CD14-positive monocyte (primary cell): ENCODE measurements at regions not wholly inside any gene's neighbourhood (a gene's known extent, or its start where the extent isn't known, plus 50 kb on each side); places are given as distances from the start of the nearest gene placed in this dataset.

Experiments used
- DNase-seq, 3 donors: peaks; one replicate each; pipeline ENCODE4 v3.0.0-alpha.2; 2011 to 2022
- H2AFZ ChIP-seq: 2 replicates; pipeline ENCODE4 v1.6.0; 2012; ENCODE audit warnings: mild to moderate bottlenecking, low read depth, low read length, inconsistent platforms; ENCODE audit not compliant: insufficient read depth, poor library complexity, severe bottlenecking
- H3K27ac ChIP-seq, 2 donors: 1 replicate in 1 of 2; 2 replicates in 1 of 2; pipeline ENCODE4 v1.5.1; 2012 to 2013; ENCODE audit warnings: low read length in 2 of 2, control low read depth in 1 of 2, inconsistent platforms in 1 of 2, low read depth in 1 of 2, mild to moderate bottlenecking in 1 of 2
- H3K27me3 ChIP-seq, 2 donors: one replicate each; pipeline versions ENCODE4 v1.6.0 to v1.6.1; 2011 to 2013; ENCODE audit warnings: low read length in 2 of 2; ENCODE audit not compliant: control insufficient read depth in 2 of 2, insufficient read depth in 2 of 2
- H3K36me3 ChIP-seq, 2 donors: replicated peaks in 1 of 2; 1 replicate in 1 of 2; 2 replicates in 1 of 2; pipeline versions ENCODE4 v1.5.1 to v1.6.1; 2012 to 2013; ENCODE audit warnings: low read length in 2 of 2, control low read depth in 1 of 2, inconsistent platforms in 1 of 2, mild to moderate bottlenecking in 1 of 2; ENCODE audit not compliant: insufficient read depth in 2 of 2, control insufficient read depth in 1 of 2
- H3K4me1 ChIP-seq, 2 donors: 1 replicate in 1 of 2; 2 replicates in 1 of 2; pipeline versions ENCODE4 v1.5.1 to v1.6.1; 2012 to 2013; ENCODE audit warnings: low read length in 2 of 2, control low read depth in 1 of 2, inconsistent platforms in 1 of 2, mild to moderate bottlenecking in 1 of 2, moderate library complexity in 1 of 2; ENCODE audit not compliant: insufficient read depth in 2 of 2, control insufficient read depth in 1 of 2
- H3K4me2 ChIP-seq: replicated peaks from 2 replicates; pipeline ENCODE3; 2012; ENCODE audit warnings: low read length, moderate library complexity, mild to moderate bottlenecking; ENCODE audit not compliant: poor library complexity, severe bottlenecking; ENCODE audit errors: extremely low read depth
- H3K4me3 ChIP-seq, 3 experiments: fragments of 200-600 bp in 1 of 3; sonication (generic) in 1 of 3; replicated peaks in 1 of 3; 1 replicate in 2 of 3; 2 replicates in 1 of 3; pipeline ENCODE4 v1.5.1; 2011 to 2013; ENCODE audit warnings: low read length in 3 of 3, mild to moderate bottlenecking in 3 of 3, control low read depth in 2 of 3, low read depth in 2 of 3, inconsistent platforms in 1 of 3, moderate library complexity in 1 of 3
- H3K79me2 ChIP-seq: 2 replicates; pipeline ENCODE4 v1.6.0; 2012; ENCODE audit warnings: mild to moderate bottlenecking, control low read depth, inconsistent platforms, low read length, moderate library complexity; ENCODE audit not compliant: insufficient read depth
- H3K9ac ChIP-seq: 2 replicates; pipeline ENCODE4 v1.6.0; 2017; ENCODE audit warnings: low read length, mild to moderate bottlenecking; ENCODE audit not compliant: insufficient read depth, poor library complexity, severe bottlenecking
- H3K9me3 ChIP-seq, 2 donors: replicated peaks in 1 of 2; 1 replicate in 1 of 2; 2 replicates in 1 of 2; pipeline versions ENCODE4 v1.5.1 to v1.6.1; 2012 to 2013; ENCODE audit warnings: low read length in 2 of 2, control low read depth in 1 of 2; ENCODE audit not compliant: control insufficient read depth in 1 of 2, insufficient read depth in 1 of 2
- H4K20me1 ChIP-seq: 2 replicates; pipeline ENCODE4 v1.6.0; 2012; ENCODE audit warnings: mild to moderate bottlenecking, low read length, control low read depth, moderate library complexity; ENCODE audit not compliant: insufficient read depth
- H3K27ac Mint-ChIP-seq, 7 donors: one replicate each; pipeline ENCODE4 v1.8.0; 2020; ENCODE audit warnings: mild to moderate bottlenecking in 7 of 7, mixed read lengths in 7 of 7, moderate library complexity in 6 of 7, inconsistent platforms in 2 of 7
- H3K27me3 Mint-ChIP-seq, 3 donors: one replicate each; pipeline ENCODE4 v1.8.0; 2021 to 2022; ENCODE audit warnings: low read depth in 3 of 3, mild to moderate bottlenecking in 3 of 3, mixed read lengths in 3 of 3, moderate library complexity in 3 of 3, inconsistent platforms in 1 of 3
- H3K36me3 Mint-ChIP-seq, 2 donors: one replicate each; pipeline ENCODE4 v1.8.0; 2020; ENCODE audit warnings: mixed read lengths in 2 of 2, inconsistent platforms in 1 of 2, mild to moderate bottlenecking in 1 of 2
- H3K4me1 Mint-ChIP-seq: one replicate; pipeline ENCODE4 v1.8.0; 2020; ENCODE audit warnings: mild to moderate bottlenecking, mixed read lengths
- H3K4me3 Mint-ChIP-seq, 2 donors: one replicate each; pipeline ENCODE4 v1.8.0; 2020; ENCODE audit warnings: mild to moderate bottlenecking in 2 of 2, mixed read lengths in 2 of 2, moderate library complexity in 1 of 2
- H3K9me3 Mint-ChIP-seq, 7 donors: one replicate each; pipeline ENCODE4 v1.8.0; 2020 to 2022; ENCODE audit warnings: mixed read lengths in 7 of 7, mild to moderate bottlenecking in 6 of 7, moderate library complexity in 6 of 7, inconsistent platforms in 2 of 7
- CTCF ChIP-seq: fragments of 200-600 bp; IDR thresholded peaks from one replicate; pipeline ENCODE4 v1.8.0; 2022; ENCODE audit warnings: antibody characterized with exemption, mild to moderate bottlenecking
- WGBS: methylation state at CpG from one replicate; pipeline ENCODE4 v1.1.5; 2013; ENCODE audit warnings: missing lambda C conversion rate; ENCODE audit not compliant: insufficient coverage; 5-methylcytosine and 5-hydroxymethylcytosine counted together
- intact Hi-C, 2 donors: fragments of 100-400 bp; cut with micrococcal nuclease; formaldehyde crosslinking; loops; one replicate each; pipeline versions ENCODE4 v1.15.0 to v1.15.1; 2023

GRCh38 chr4:176565049-176565448 is 227.7 kb downstream of the VEGFC start:
- no peaks in the 10 kb centered on the region for H3K27me3 ChIP-seq
- H3K27ac Mint-ChIP-seq: no peak overlapping the region
- no peaks in the 10 kb centered on the region for H3K4me1 Mint-ChIP-seq
- no peak overlapping the region for H3K27ac ChIP-seq
- H3K9ac ChIP-seq: no peak overlapping the region
- TF ChIP-seq CTCF: no peak
- H4K20me1 ChIP-seq: no peaks in the 10 kb centered on the region
- no peaks in the 10 kb centered on the region for H3K9me3 ChIP-seq
- H3K36me3 Mint-ChIP-seq: no peaks in the 10 kb centered on the region
- H3K4me2 ChIP-seq: no peak overlapping the region
- DNase-seq: no peak
- no CpG with 5 or more reads among the region's 2 CpGs for WGBS
- no peaks in the 10 kb centered on the region for H3K27me3 Mint-ChIP-seq
- no peaks in the 10 kb centered on the region for H3K36me3 ChIP-seq
- intact Hi-C loops: no loop called here
- no peak overlapping the region for H3K4me3 ChIP-seq
- H2AFZ ChIP-seq: no peak overlapping the region
- no peaks in the 10 kb centered on the region for H3K4me1 ChIP-seq
- H3K9me3 Mint-ChIP-seq: peaks cover 0 to 2% (median 0%) of the 10 kb centered on the region in 7 donors
- no peaks in the 10 kb centered on the region for H3K79me2 ChIP-seq
- H3K4me3 Mint-ChIP-seq: no peak overlapping the region

- H3K27me3 ChIP-seq: no peaks in the 10 kb centered on the region
- Mint-ChIP-seq H3K4me1 (no peaks in the 10 kb centered on the region), H3K36me3 (no peaks in the 10 kb centered on the region), H3K27me3 (no peaks in the 10 kb centered on the region), H3K9me3 (peaks cover 0 to 2% (median 0%) of the 10 kb centered on the region in 7 donors), H3K4me3 (no peak overlapping the region), H3K27ac (no peak overlapping the region)
- H3K4me2 ChIP-seq: no peak overlapping the region
- DNase-seq: no peak
- TF ChIP-seq CTCF: no peak
- intact Hi-C loops: no loop called here
- no peaks in the 10 kb centered on the region for H3K9me3 ChIP-seq
- H3K36me3 ChIP-seq: no peaks in the 10 kb centered on the region
- H3K79me2 ChIP-seq: no peaks in the 10 kb centered on the region
- H2AFZ ChIP-seq: no peak overlapping the region
- H3K4me3 ChIP-seq: no peak overlapping the region
- H4K20me1 ChIP-seq: no peaks in the 10 kb centered on the region
- no peak overlapping the region for H3K27ac ChIP-seq
- H3K4me1 ChIP-seq: no peaks in the 10 kb centered on the region
- H3K9ac ChIP-seq: no peak overlapping the region
- no CpG with 5 or more reads among the region's 3 CpGs for WGBS
Observed at GRCh38 chr4:176566769-176567168, 226.0 kb downstream of the VEGFC start.
